ENCODE measurements at regions not wholly inside any gene's neighbourhood (a gene's known extent, or its start where the extent isn't known, plus 50 kb on each side); places are given as distances from the start of the nearest gene placed in this dataset.

DNA sequence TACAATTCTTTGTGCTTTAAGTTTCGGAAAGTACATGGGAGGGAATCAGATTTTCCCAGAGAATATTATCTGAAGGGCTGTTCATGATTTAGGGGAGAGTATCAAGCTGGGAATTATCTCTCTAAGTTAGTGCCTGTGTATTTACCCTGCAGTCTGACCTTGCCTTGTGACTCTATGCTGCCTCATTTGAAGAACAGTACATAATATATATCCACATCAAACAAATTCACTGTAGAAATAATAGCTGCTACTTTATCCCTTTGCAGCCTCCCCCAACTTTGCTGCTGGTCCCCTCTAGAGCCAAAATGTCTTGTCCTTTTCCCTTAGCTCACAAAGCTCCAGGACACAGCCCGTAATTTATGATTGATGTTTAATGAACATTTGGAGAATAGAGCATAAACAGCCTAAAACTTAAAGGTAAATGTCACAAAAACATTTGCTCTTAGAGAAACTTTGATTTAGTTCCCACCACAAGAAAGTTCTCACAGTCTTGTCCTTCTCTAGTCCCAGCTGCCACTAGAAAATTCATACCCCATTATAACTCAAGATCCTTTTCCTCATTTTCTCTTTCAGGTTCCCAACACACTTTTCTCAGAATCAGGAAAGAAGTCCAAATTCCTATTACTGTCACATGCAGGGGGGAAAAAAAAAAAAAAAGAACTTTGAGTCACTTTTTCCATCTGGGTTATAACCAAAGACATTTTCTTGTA is 1009.6 kb downstream of the FLRT2 start:
- POLR2A ChIA-PET, result no interaction called here
- CTCF ChIA-PET, result no interaction called here
- H3K4me1 Mint-ChIP-seq, result no peaks in the 10 kb centered on the region
- H3K27ac Mint-ChIP-seq, result no peak overlapping the region
- H3K9me3 Mint-ChIP-seq, result no peaks in the 10 kb centered on the region
- H3K4me3 Mint-ChIP-seq, result no peak overlapping the region
- DNase-seq, result no peak
- H3K36me3 Mint-ChIP-seq (ENCODE audit: low read depth), result no peaks in the 10 kb centered on the region
- H3K27me3 Mint-ChIP-seq, result no peaks in the 10 kb centered on the region

DNA sequence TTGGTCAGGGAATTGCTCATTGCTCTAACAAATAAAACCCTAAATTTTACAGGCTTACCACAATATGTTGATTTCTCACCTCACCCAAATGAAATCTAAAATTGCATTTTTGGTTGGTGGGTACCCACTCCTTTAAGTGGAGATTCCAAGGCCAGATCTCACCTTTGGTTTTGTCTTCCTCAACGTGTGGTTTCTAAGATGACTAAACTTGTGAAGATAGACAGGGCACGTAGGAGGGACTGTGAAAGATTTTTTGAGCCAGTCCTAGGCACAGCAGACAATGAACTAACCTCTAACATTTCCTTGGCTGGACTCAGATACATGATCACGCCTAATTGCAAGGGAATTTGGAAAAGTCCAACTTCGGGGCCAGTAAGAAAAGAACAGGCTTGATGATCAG is 1003.9 kb downstream of the FLRT2 start:
- H3K4me1 Mint-ChIP-seq, result no peaks in the 10 kb centered on the region
- no peak overlapping the region for H3K27ac Mint-ChIP-seq
- H3K27me3 Mint-ChIP-seq, result no peaks in the 10 kb centered on the region
- no peak for DNase-seq
- no peaks in the 10 kb centered on the region for H3K36me3 Mint-ChIP-seq (ENCODE audit: low read depth)
- POLR2A ChIA-PET, result no interaction called here
- CTCF ChIA-PET, result no interaction called here
- no peak overlapping the region for H3K4me3 Mint-ChIP-seq
- no peaks in the 10 kb centered on the region for H3K9me3 Mint-ChIP-seq

DNA sequence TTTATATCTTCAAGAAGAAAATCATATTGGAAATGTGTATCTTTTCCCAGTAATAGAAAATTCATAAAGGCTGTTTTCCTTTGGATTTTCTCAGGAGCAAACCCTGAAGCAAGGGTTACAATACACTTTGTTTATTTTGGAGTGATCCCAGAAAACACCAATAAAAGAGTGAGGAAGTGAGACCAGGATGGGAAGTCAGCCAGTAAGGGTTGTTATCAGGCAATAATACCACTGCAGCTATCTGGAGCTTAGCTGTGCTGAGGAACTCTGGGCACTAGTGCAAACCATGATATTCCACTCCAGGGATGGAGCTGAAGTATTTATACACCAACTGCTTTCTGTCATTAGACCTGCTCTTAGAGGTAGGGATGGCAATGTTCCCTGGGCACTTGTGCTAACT is 1002.3 kb downstream of the FLRT2 start:
- no peak overlapping the region for H3K27ac Mint-ChIP-seq
- H3K4me1 Mint-ChIP-seq, result no peaks in the 10 kb centered on the region
- ChIA-PET CTCF (no interaction called here), POLR2A (no interaction called here)
- no peaks in the 10 kb centered on the region for H3K9me3 Mint-ChIP-seq
- no peaks in the 10 kb centered on the region for H3K27me3 Mint-ChIP-seq
- H3K4me3 Mint-ChIP-seq, result no peak overlapping the region
- no peaks in the 10 kb centered on the region for H3K36me3 Mint-ChIP-seq (ENCODE audit: low read depth)
- no peak for DNase-seq

DNA sequence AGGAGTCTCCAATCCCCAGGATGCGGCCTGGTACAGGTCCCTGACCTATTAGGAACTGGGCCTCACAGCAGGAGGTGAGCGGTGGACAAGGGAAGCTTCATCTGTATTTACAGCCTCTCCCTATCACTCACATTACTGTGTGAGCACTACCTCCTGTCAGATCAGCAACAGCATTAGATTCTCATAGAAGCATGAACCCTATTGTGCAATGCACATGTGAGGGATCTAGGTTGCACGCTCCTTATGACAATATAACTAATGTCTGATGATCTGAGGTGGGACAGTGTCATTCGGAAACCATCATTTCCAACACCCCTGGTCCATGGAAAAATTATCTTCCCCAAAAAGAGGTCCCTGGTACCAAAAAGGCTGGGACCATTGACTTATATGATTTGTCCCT is 1000.5 kb downstream of the FLRT2 start:
- ChIA-PET CTCF (no interaction called here), POLR2A (no interaction called here)
- no peak overlapping the region for H3K27ac Mint-ChIP-seq
- H3K36me3 Mint-ChIP-seq (ENCODE audit: low read depth), result no peaks in the 10 kb centered on the region
- H3K27me3 Mint-ChIP-seq, result no peaks in the 10 kb centered on the region
- H3K4me3 Mint-ChIP-seq, result no peak overlapping the region
- H3K9me3 Mint-ChIP-seq, result no peaks in the 10 kb centered on the region
- no peaks in the 10 kb centered on the region for H3K4me1 Mint-ChIP-seq
- no peak for DNase-seq

DNA sequence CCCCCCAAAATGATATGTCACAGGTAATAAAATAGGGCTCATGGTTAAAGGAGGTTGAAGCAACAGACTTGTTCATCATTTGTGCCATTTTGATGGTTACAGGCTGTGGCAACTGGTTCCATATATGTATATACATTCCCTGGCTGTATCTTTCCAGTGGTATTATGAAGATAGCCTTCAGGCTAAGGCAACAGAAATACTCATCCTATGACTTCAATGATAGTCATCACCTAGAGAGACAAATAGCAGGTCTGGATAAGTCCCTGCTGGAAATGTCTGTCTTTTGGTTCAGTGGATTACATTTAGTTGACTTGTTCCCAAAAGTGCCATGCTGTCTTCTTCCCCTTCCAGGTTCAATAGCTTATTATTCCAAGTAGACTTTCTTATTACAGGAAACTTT is 997.4 kb downstream of the FLRT2 start:
- H3K9me3 Mint-ChIP-seq, result no peaks in the 10 kb centered on the region
- no peaks in the 10 kb centered on the region for H3K27me3 Mint-ChIP-seq
- ChIA-PET POLR2A (no interaction called here), CTCF (no interaction called here)
- H3K4me1 Mint-ChIP-seq, result no peaks in the 10 kb centered on the region
- no peaks in the 10 kb centered on the region for H3K36me3 Mint-ChIP-seq (ENCODE audit: low read depth)
- no peak overlapping the region for H3K4me3 Mint-ChIP-seq
- no peak for DNase-seq
- no peak overlapping the region for H3K27ac Mint-ChIP-seq

DNA sequence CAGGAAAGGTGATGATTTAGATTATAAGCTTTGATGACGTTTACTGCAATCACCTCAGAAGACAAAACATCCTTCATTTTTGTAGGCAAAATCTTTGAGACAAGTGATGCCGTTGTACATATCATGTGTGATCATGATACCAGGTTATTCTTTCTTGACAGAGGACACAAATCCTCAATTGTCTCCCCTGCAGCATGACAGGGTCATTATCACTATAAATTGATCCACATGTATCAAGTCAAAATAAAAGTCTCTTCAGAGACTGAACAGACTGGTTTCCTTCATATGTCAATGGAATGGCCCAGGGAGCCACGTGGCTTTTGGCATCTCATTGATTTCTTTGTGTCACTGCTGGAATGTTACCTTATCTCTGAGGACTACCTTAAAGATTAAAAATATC is 995.7 kb downstream of the FLRT2 start:
- Mint-ChIP-seq H3K4me3 (no peak overlapping the region), H3K36me3 (ENCODE audit: low read depth) (no peaks in the 10 kb centered on the region), H3K27ac (no peak overlapping the region), H3K9me3 (no peaks in the 10 kb centered on the region), H3K4me1 (no peaks in the 10 kb centered on the region), H3K27me3 (no peaks in the 10 kb centered on the region)
- DNase-seq, result no peak
- ChIA-PET CTCF (no interaction called here), POLR2A (no interaction called here)

DNA sequence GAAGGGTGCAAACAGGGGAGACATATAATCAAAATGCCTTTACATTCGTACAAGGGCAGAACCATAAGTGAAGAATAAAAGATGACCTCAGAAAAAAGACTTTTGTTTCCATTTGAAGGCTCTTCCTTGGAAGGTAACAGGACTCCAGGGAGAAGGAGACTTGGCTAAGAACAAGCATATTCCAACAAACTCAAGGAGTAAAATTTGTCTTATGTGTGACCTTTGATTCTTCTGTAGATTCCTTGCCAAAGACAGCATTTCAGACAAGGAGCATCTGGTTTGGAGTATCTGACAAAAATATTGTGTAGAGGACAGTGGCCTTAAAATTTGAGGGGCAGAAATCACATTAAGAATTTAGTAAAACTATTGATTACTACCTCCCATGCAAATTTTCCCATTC is 991.9 kb downstream of the FLRT2 start:
- Mint-ChIP-seq H3K4me1 (no peaks in the 10 kb centered on the region), H3K27me3 (no peaks in the 10 kb centered on the region), H3K4me3 (no peak overlapping the region), H3K36me3 (ENCODE audit: low read depth) (no peaks in the 10 kb centered on the region), H3K9me3 (no peaks in the 10 kb centered on the region), H3K27ac (no peak overlapping the region)
- ChIA-PET CTCF (no interaction called here), POLR2A (no interaction called here)
- no peak for DNase-seq

DNA sequence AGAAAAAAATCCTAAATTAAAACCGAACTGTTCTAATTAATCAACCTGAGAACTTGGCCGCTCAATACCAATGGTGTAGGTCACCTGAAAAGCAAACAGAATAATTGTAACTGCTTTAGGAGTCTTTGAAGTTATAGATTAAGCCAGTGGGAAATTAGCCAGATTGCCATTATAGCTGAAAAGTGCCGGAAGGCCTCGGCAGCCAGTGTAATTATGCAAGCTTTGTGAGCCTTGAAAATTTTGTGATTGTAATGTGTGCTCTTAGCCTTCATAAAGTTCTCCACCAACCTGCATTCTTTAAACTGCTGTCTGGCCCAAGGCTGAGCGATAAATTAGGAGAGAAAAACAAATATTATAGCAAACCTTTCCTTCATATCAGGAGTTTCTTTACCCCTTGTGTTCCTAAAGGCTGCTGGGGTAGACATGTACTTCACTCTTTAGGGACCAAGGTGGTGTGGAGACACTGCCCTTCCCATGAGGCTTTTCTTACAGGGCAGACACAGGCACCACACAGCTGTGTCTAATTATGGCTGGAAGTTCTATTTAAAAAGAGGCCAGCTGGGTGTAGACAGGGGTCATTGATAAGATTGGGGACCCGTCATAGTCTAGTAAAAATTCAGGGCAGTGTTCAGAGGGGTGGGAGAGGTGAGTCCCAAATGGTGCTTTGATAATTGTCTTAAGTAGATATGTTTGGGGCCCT is 991.2 kb downstream of the FLRT2 start:
- H3K36me3 Mint-ChIP-seq (ENCODE audit: low read depth), result no peaks in the 10 kb centered on the region
- CTCF ChIA-PET, result no interaction called here
- H3K27me3 Mint-ChIP-seq, result no peaks in the 10 kb centered on the region
- no peaks in the 10 kb centered on the region for H3K9me3 Mint-ChIP-seq
- POLR2A ChIA-PET, result no interaction called here
- DNase-seq, result no peak
- no peak overlapping the region for H3K4me3 Mint-ChIP-seq
- no peak overlapping the region for H3K27ac Mint-ChIP-seq
- no peaks in the 10 kb centered on the region for H3K4me1 Mint-ChIP-seq

DNA sequence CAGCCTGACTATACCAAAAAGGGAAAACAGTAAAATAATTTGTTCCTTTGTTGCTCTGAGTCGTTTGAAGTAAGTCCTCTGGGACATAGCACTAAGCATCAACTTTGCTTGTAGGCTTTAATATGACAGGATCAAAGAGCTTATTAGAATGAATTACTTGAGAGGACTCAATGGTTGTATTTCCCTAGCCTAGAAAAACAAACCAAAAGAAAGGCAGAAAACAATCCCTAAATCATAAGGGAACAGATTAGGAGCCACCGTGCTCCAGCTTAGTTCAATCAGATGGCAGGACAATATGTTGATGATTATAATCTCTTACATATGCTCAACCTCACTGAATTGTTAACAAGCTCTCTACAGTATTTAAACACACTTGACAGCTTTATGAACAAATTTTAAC is 988.4 kb downstream of the FLRT2 start:
- DNase-seq, result no peak
- POLR2A ChIA-PET, result no interaction called here
- Mint-ChIP-seq H3K36me3 (ENCODE audit: low read depth) (no peaks in the 10 kb centered on the region), H3K4me3 (no peak overlapping the region), H3K4me1 (no peaks in the 10 kb centered on the region), H3K9me3 (no peaks in the 10 kb centered on the region), H3K27ac (no peak overlapping the region), H3K27me3 (no peaks in the 10 kb centered on the region)
- CTCF ChIA-PET, result no interaction called here

DNA sequence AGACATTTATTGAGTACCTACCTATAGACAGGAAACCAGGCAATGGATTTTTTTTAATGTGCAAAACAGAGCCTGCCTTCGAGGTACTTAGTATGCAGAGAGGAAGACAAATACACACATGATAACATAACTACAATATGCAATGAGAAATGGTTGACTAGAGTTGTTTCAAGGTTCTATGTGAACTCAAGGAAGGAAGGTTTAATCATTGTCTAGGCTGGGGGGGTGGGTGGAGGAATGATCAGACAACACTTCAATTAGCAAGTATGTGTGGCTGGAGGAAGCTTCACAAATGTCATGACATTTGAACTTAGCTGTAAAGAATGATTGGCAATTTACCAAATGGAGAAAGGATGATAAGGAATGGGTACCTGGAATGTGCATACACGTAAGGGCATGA is 985.3 kb downstream of the FLRT2 start:
- Mint-ChIP-seq H3K9me3 (no peaks in the 10 kb centered on the region), H3K4me1 (no peaks in the 10 kb centered on the region), H3K27me3 (no peaks in the 10 kb centered on the region), H3K4me3 (no peak overlapping the region), H3K36me3 (ENCODE audit: low read depth) (no peaks in the 10 kb centered on the region), H3K27ac (no peak overlapping the region)
- POLR2A ChIA-PET, result no interaction called here
- no peak for DNase-seq
- CTCF ChIA-PET, result no interaction called here

DNA sequence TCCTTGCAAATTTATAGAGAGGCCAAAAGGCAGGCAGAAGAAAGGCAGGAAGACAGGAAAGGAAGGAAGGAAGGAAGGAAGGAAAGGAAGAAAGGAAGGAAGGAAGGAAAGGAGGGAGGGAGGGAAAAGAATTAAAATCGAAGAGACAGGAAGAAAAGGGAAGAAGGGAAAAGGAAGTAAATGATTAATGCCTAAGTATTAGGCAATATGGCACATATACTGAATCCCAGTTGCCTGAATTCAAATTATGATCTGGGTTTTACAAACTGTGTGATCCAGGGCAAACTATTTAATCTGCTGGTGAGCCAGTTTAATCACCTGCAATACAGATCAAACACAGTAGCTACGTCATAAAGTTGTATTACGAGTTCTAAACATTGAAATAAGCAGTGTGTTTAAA is 983.6 kb downstream of the FLRT2 start:
- no peaks in the 10 kb centered on the region for H3K27me3 Mint-ChIP-seq
- POLR2A ChIA-PET, result no interaction called here
- H3K4me1 Mint-ChIP-seq, result no peaks in the 10 kb centered on the region
- H3K36me3 Mint-ChIP-seq (ENCODE audit: low read depth), result no peaks in the 10 kb centered on the region
- H3K9me3 Mint-ChIP-seq, result no peaks in the 10 kb centered on the region
- H3K27ac Mint-ChIP-seq, result no peak overlapping the region
- CTCF ChIA-PET, result no interaction called here
- no peak overlapping the region for H3K4me3 Mint-ChIP-seq
- DNase-seq, result no peak

DNA sequence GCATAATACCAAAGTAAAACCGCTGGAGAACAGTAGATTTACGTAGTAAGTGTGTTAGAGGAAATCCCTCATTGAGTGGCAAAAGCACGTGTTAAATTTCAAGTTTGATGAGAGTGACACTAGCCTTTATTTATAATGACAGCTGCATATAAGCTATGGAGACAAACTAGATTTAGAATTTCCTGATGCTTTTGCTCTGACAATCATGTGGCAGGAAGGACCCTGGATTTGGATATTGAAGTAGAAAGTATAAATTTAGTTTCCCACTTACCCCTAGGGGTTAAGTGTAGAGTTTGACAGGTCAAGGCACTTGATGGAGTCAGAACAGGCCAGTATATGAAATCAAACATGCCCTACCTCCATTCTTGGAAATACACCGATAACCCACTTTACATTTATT is 983.1 kb downstream of the FLRT2 start:
- no peak for DNase-seq
- Mint-ChIP-seq H3K27me3 (no peaks in the 10 kb centered on the region), H3K4me1 (no peaks in the 10 kb centered on the region), H3K4me3 (no peak overlapping the region), H3K27ac (no peak overlapping the region), H3K9me3 (no peaks in the 10 kb centered on the region), H3K36me3 (ENCODE audit: low read depth) (no peaks in the 10 kb centered on the region)
- POLR2A ChIA-PET, result no interaction called here
- CTCF ChIA-PET, result no interaction called here

DNA sequence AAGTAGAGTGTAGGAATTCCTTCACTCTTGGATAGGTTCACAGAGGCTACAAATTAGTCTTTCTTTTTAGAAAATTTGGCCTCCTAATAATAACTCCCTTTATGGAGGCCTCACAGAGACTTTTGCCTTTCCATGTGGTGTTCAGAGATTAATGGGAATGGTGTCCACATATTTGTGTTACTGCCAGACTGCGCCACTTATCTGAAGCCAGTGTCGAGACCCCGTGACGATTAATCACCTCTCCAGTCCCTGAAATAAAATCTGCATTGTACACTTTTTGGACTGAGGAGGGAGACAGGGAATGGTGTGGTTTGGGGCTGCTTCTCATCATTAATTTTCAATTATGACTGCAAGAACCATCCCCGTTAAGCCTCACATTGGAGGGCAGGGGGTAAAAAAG is 980.5 kb downstream of the FLRT2 start:
- no peaks in the 10 kb centered on the region for H3K9me3 Mint-ChIP-seq
- DNase-seq, result no peak
- no peaks in the 10 kb centered on the region for H3K27me3 Mint-ChIP-seq
- H3K4me1 Mint-ChIP-seq, result no peaks in the 10 kb centered on the region
- ChIA-PET CTCF (no interaction called here), POLR2A (no interaction called here)
- no peak overlapping the region for H3K4me3 Mint-ChIP-seq
- H3K36me3 Mint-ChIP-seq (ENCODE audit: low read depth), result no peaks in the 10 kb centered on the region
- H3K27ac Mint-ChIP-seq, result no peak overlapping the region

DNA sequence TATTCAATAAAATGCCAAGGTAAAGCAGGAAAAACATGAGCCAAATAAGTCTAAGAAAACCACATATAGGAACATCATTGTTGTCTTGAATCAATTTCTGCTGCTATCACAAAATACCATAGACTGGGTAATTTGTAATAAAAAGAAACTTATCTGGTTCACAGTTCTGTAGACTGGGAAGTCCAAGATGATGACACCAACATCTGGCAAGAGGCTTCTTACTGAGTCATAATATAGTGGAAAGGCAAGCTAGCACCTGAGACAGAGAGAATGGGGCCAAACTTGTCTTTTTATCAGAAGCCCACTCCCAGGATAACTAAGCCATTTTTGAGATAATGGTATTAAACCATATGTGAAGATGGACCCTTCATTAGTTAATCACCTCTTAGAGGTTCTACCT is 975.9 kb downstream of the FLRT2 start:
- POLR2A ChIA-PET, result no interaction called here
- no peak overlapping the region for H3K27ac Mint-ChIP-seq
- no peaks in the 10 kb centered on the region for H3K9me3 Mint-ChIP-seq
- no peaks in the 10 kb centered on the region for H3K36me3 Mint-ChIP-seq (ENCODE audit: low read depth)
- CTCF ChIA-PET, result no interaction called here
- H3K27me3 Mint-ChIP-seq, result no peaks in the 10 kb centered on the region
- H3K4me3 Mint-ChIP-seq, result no peak overlapping the region
- peaks cover 3% of the 10 kb centered on the region for H3K4me1 Mint-ChIP-seq
- DNase-seq, result no peak
